HG03280 (cell line): ENCODE measurements at regions not wholly inside any gene's neighbourhood (a gene's known extent, or its start where the extent isn't known, plus 50 kb on each side); places are given as distances from the start of the nearest gene placed in this dataset.
"Not testable (repeated sequence)": the region's sequence is repeated elsewhere in the genome, so short reads cannot be mapped to it uniquely, and the experiment has no call there.

ENCODE experiments used
- ATAC-seq: cut with Tn5 transposase; IDR thresholded peaks from one replicate; pipeline ENCODE4 v1.9.1; 2021; ENCODE audit warnings: mild to moderate bottlenecking, moderate library complexity; ENCODE audit not compliant: unreplicated experiment

DNA sequence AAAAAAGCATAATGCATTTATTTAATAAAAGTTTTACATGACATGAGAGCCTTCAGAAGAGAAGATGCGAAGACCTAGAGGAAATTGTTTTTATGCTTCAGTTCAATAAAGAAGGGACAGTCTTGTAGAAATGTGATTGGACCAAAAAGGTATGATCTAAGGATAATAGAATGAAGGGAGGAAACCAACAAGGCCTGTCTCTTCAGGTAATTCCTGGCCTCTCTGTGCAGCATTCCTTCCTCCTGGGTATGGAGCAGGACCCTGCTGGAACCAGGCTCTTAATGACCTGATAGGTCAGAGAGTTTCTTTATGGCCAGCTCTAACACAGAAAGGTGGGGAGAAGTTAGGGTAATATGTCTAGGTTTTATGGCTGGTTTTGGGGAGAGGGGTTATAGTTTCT is 162.8 kb upstream of the HEY2 start:
- ATAC-seq: no peak

DNA sequence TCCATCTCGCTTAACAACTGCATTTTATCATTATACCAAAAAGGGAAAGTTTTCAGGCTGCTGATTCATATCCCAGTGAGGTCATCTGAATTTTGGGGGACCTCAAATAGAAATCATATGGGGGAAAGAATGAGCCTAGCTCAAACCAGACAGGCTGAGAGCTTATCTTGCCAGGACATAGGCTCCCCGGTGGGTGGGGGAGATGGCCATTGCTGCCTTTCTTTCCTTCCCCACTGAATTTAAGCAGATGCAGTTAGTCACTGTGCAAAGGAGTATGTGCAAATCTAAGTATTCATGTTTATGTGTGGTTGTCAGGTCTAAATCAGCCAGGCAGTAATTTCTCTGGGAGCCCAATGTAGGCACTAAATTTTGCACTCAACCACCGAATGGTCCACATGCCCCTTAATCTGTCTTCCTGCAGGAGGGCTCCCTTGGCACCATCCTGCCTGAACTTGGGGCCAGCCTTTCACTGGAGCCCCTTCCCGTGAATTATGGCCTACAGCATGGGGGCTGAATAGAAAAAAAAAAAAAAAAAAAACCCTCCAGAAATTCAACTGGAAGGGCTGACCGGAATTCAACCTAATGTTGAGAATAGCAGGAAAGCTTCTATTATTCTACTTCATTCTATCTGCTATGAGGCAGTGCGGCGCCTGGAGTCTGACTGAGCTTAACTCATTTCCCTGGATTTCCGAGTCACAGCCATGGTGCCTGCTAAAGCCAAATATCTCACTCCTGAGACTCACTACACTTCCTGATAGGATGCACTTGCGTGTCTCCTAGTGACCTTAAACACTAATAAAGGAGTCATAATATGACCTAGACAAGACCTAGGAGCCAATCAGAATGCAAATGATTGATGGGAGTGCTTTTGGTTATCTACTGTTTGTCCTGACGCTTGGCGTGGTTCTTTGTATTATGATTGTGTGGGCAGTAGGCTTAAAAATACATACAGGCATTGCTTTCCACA is 161.5 kb upstream of the HEY2 start:
- ATAC-seq: no peak

DNA sequence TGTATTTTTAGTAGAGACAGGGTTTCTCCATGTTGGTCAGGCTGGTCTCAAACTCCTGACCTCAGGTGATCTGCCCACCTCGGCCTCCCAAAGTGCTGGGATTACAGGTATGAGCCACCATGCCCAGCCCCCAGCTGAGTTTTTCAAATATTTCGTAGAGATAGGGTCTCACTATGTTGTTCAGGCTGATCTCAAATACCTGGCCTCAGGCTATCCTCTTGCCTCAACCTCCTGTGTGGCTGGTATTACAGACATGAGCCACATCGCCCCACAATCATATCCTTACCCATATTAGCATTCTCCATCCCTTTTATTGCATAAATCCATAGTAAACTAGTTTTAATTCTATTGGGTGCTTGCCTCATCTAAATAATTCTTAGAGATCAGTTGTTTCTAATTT is 157.6 kb upstream of the HEY2 start:
- not testable (repeated sequence) for ATAC-seq

DNA sequence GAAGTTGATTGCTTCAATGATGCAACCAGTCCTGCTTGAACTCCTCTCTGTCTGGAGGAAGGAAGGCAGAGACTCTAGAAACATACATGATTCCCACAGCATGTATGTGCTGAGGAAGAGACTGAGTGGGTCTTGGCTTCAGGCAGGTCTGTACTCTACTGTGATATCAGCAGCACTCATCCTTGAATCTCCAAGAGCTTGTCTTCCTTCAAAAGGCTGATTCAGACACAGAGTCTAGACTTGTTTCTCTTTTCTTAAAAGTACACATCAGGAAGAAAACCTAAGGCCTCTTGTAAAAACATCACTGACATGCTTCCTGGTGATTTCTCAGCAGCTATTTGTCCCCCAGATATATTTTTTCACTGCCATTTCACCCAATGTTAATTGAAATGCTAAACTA is 155.7 kb upstream of the HEY2 start:
- ATAC-seq: no peak

DNA sequence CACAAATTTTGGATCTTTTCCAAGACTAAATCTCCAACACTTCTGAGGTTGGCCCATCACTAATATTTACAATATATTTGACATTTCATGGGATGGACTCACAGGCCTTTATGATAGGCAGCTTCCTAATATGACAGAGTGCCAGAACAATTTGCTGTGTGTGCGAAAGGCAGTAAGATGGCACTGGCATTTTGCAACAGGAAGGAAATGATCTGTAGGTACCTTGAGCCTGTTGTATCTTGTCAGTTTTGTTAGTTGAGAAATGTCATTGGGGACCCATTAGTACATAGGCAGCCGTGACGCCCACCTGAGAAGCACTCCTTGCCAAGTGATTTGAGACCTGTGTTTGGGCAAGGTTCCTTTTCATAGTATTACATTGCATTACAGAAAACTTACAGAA is 153.4 kb upstream of the HEY2 start:
- no peak for ATAC-seq

DNA sequence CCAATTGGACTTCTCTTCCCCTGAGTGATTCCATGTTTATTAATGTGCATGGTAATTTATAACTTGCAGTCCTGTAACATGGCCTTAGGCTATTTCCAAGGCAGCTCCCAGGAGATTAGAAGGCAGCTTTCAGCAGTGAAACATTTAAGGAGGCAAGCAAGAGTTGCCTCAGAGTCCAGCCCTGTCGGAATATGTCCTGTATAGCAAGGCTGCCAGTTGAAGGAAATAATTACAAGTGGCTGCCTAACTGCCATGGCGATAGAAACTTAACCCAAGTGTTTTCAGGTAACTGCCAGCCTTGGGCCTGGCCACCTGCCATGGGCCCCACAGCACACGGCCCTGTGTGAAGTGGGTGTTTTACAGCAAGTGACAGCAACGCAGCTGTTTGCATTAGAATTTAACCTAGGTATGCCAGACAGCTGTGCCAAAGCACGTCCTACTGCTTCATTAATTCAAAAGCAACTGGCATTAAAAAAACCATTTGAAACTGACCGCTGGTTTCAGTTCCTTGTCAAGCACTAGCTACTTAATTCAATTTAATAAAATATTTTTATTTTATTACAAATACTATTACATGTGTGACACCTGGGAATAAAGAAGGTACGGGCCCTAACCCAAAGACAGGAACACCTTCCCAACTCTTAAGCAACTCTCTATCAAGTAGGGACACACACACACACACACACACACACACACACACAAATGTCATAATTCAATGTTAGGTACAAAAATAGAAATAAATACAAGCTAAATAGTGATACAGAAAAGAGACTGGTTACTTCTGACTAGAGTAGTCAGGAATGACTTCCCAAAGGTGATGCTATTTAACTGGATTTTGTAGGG is 151.8 kb upstream of the HEY2 start:
- peak; percentile 67 for ATAC-seq

DNA sequence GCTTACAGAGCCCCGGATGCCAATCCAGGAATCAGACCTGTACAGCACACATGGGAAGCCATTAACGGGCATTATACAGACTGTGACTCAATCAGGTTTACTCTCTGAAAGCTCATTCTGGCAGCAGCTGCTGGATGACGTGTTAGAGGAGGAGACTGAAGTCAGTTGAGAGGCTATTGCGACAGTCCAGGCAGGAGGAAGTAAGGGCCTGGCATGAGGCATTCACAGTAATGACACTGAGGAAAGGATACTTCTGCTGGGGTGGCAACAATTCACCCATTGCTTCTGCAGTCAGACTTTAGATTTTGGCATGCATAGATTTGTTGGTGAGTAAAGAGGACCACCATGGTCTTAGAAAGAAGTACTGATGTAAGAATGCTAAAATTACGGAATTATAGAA is 151.0 kb upstream of the HEY2 start:
- ATAC-seq: no peak

DNA sequence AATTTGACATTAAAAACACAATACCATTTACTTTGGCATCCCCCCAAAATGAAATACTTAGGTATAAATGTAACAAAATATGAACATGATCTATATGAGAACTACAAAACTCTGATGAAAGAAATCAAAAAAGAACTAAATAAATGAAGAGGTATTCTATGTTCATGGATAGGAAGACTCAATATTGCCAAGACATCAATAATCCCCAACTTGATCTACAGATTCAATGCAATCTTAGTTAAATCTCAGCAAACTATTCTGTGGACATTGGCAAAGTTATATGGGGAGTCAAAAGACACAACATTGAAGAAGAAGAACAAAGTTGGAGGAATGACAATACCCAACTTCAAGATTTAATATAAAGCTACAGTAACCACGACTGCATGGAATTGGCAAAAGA is 145.2 kb upstream of the HEY2 start:
- no peak for ATAC-seq

DNA sequence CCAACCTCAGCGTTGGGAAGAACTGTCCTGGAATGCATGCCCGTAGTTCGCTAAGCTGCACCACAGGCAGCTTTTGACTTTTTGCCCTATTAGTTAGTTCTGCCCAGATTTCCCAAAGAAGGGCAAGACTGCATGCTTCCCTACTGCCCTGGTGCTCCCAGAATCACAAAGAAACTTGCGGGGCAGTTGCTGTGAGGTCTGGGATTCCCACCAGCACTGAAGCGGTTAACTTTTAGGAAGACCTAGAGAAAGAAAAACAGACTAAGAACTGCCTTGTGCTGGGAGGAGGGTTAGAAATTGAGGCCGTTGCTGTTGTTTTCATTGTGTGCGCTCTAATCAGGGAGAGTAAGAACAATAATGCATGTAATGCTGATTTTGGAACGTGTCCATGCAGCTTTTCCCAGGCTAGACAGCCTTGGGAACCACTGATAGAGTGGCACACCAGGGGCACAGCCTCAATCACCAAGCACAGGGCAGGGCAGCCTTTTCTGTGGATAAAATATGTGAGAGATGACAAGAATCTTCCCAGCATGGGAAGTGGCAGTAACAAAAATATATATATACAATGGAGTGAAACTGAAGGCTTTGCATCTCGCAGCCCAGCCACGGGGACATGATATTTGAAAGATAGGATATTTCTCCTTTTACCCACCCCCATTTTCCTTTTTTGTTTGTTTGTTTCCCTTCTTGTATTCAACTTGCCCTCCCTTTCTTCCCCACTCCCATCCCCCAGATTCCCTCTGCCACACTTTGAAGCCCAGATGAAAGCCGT is 137.7 kb upstream of the HEY2 start:
- no peak for ATAC-seq

DNA sequence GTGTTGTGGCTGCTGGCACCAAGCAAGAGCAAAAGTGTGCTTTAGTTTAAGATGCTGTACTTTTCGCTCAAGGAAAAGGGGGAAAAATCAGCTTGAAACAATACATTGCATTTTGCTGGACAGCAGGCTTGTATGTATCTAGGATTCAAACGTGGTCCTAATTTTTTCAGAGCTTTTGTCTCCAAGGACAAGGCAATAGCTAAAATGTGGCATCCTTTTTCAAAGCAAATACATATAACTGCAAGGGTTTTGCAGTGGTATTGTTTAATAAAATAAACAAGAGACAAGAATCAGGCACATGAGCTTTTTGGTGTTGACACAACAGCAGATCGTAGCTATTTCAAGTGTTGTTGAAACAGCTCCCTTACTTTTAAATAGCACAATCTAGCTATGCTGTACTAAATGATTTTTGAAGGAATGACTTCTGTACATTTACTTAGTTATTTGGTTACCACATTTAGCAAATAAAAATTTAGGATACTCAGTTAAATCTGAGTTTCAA is 137.0 kb upstream of the HEY2 start:
- no peak for ATAC-seq

DNA sequence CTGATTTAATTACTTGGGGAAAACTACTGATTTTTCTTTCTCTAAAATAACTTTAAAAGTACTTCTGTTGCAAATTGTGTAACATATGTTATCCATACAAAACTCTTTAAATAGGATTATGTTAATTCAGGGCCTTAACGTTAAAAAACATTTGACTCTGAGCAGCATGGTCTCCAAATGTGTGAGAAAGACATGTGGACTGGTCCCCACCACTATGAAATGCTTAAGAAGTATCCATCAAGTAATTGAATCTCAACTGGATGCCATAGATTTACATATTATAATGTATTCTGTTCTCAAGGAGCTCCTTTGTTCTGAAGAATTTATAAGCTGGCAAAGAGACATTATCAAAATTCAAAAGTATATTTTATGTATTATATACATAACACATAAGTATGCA is 130.8 kb upstream of the HEY2 start:
- ATAC-seq: no peak

DNA sequence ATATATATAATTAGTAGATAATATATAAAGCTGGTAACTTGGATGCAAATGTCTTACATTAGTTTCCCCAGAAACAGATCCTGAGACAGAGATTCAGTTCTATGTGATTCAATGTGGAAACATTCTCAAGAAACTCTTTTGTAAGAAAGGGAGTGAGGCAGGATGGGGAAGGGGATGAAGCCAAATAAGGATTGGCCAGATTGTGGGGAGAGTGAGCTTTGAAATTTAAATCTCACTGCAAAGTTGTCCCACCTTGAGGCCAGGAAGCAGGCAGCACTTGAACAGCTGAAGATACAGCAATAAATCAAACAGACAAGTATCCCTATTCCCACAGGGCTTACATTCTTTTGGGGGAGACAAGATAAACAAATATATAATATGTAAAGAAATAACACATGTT is 126.3 kb upstream of the HEY2 start:
- ATAC-seq: no peak

DNA sequence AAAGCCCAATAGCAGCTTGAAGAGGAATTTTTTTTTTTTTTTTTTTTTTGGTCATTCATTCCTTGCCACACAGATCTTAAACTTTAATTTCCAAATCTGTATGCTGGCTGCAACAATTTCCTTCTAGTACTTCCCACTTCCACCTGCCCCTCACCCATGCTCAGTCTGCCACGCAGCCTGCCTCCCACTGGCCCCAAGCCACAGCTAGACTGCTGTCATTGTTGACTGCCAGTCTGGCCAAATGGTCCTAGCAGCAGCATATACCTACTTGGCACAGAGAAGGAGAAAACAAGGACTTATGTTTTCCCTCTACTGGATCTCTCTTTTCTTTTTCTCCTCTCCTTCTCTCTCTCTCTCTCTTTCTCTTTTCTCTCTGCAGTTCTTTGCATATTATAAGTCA is 118.3 kb upstream of the HEY2 start:
- ATAC-seq: no peak

DNA sequence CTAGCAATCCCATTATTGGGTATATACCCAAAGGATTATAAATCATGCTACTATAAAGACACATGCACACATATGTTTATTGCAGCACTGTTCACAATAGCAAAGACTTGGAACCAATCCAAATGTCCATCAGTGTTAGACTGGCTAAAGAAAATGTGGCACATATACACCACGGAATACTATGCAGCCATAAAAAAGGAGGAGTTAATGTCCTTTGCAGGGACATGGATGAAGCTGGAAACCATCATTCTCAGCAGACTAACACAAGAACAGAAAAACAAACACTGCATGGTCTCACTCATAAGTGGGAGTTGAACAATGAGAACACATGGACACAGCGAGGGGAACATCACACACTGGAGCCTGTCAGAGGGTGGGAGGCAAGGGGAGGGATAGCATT is 113.4 kb upstream of the HEY2 start:
- ATAC-seq: not testable (repeated sequence)

DNA sequence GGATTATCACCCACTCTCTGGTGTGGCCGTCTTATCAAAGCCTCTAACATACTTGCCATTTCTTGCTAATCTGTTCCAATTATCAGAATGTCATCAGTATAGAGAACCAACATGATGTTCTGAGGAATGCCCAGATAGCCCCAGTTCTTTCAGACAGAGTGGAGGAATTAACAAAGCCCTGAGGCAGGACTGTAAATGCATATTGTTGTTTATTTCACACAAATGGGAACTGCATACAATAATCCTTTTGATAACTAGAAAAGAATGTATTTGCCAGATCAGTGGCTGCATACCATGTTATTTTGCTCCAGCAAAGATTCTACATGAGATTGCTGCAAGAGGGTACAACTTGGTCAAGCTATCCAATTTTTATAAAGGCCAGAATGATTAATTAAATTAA is 112.8 kb upstream of the HEY2 start:
- no peak for ATAC-seq

DNA sequence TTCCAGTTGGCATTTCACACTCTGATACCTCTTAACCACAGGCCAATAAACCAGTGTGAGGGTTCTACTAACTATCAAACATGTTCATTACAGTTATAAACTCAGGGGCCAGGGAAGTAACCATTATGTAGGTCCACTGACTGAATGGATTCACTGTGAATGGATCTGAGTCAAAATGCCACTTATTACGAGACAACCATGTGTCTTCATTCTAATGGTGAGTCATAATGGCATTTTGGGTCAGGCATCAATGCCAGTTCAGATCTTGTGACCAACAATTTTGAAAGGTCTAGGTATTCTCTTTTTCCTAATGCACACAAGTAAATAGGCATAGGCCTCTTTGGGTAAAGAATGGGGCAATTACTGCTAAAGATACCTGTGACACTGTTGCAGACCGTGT is 112.2 kb upstream of the HEY2 start:
- ATAC-seq: no peak

DNA sequence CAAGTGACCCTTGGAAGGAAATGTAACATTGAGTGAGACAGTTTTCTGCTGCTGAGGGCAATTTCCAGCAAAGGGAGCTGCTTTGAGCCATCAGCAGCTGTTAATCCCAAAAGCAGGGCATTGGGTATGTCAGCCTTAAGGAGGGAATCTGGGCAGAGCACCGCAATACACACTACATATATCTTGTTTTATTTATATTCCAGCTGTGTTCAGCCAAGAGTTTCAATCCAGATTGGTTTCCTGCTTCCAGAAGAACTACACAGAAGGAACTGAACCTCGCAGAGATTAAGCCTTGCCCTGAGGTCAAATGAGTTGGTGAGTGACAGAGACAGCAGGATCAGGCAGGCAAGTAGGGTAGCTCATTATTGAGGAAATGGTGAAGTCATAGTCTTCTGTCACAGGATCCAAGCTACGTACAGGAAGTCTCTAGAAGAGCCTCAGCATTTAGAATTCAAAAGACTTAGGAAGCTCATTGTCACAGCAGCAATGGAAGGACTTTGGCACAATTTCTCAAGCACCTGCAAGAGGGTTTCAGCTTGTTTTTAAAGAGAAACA is 109.9 kb upstream of the HEY2 start:
- no peak for ATAC-seq

DNA sequence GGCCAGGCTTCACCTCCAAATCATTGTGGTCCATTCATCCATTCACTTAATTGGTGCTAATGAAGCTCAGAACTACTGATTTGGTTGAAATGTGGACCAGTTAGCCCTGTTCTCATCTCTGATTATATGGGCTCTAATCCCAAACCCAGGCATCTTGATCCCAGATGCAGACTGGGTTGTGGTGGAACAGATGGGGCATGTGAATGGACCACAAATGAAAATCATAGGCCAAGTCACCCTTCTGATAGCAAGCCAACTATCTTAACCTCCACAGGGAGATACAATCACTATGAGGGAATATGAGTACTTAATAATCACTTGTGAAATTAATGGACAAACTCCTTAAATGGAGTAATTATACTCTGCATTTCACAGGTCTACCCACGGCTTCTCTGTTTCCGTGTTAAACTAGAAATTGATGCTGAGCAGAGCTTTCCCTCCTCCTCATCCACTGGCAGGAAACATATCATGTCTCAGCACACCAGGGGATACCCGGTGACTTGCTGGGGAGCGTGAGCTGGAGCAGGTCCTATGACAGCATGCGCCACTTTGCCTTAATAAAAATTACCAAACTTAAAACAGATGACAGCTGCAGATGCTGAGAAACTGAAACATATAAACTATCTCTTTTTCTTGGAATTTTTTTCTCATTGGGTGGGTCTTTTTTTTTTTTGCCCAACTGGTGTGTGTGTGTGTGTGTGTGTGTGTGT is 108.8 kb upstream of the HEY2 start:
- no peak for ATAC-seq

DNA sequence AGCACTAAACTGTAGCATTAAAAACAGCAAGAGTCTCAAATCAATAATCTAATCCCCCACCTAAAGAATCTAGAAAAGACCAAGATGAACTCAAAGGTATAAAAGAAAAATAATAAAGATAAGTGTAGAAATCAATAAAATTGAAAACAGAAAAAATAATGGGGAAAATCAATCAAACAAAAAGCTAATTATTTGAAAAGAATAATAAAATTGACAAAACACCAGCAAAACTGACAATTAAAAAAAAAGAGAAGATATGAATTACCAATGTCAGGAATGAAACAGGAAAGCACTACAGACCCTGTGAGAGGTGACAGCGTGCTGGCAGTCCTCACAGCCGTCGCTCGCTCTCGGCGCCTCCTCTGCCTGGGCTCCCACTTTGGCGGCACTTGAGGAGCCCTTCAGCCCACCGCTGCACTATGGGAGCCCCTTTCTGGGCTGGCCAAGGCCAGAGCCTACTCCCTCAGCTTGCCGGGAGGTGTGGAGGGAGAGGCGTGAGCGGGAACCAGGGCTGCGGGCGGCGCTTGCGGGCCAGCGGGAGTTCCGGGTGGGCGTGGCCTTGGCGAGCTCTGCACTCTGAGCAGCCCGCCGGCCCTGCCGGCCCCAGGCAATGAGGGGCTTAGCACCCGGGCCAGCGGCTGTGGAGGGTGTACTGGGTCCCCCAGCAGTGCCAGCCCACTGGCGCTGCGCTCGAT is 105.3 kb upstream of the HEY2 start:
- ATAC-seq: not testable (repeated sequence)

DNA sequence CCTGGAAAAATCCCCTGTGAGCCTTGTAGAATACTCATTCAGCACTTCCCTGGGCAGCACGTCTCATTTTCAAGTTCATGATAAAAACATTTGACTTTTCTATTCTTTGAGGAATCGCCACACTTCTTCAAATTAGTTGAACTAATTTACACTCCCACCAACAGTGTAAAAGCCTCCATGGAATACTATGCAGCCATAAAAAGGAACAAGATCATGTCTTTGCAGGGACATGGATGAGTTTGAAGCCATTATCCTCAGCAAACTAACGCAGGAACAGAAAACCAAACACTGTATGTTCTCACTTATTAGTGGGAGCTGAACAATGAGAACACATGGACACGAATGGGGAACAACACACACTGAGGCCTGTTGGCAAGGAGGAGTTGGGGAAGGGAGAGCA is 102.0 kb upstream of the HEY2 start:
- no peak for ATAC-seq
